ENCODE measurements at regions not wholly inside any gene's neighbourhood (a gene's known extent, or its start where the extent isn't known, plus 50 kb on each side); places are given as distances from the start of the nearest gene placed in this dataset.

- no peak for TF ChIP-seq CTCF (IDR thresholded peaks at IDR 0.05; ENCODE audit: poor library complexity)
- no peak for TF ChIP-seq EZH2phosphoT487 (IDR thresholded peaks at IDR 0.05; ENCODE audit: low read depth, severe bottlenecking, unreplicated experiment)
Observed at GRCh38 chr14:86570371-86570770, 1040.4 kb downstream of the FLRT2 start.

Data from hepatocyte (in vitro differentiated cells).